HG02840 (cell line): ENCODE measurements at regions not wholly inside any gene's neighbourhood (a gene's known extent, or its start where the extent isn't known, plus 50 kb on each side); places are given as distances from the start of the nearest gene placed in this dataset.
"Not testable (repeated sequence)": the region's sequence is repeated elsewhere in the genome, so short reads cannot be mapped to it uniquely, and the experiment has no call there.

Experiments used
- ATAC-seq: cut with Tn5 transposase; IDR thresholded peaks from one replicate; pipeline ENCODE4 v1.9.1; 2021; ENCODE audit warnings: mild to moderate bottlenecking, moderate library complexity, moderate number of reproducible peaks; ENCODE audit not compliant: unreplicated experiment, low FRiP score

- ATAC-seq: no peak
Observed at GRCh38 chr6:81878479-81878878, 126.0 kb upstream of the TENT5A start.

- no peak for ATAC-seq
Observed at GRCh38 chr6:81876971-81877370, 124.5 kb upstream of the TENT5A start.

- no peak for ATAC-seq
Observed at GRCh38 chr6:81875782-81876293, 123.4 kb upstream of the TENT5A start.

GRCh38 chr6:81869749-81870508 is 117.4 kb upstream of the TENT5A start:
- not testable (repeated sequence) for ATAC-seq

GRCh38 chr6:81865712-81866111 is 113.2 kb upstream of the TENT5A start:
- no peak for ATAC-seq

GRCh38 chr6:81864124-81864523 is 111.6 kb upstream of the TENT5A start:
- no peak for ATAC-seq

- ATAC-seq: no peak
Observed at GRCh38 chr6:81863123-81863522, 110.6 kb upstream of the TENT5A start.

- ATAC-seq: no peak
Observed at GRCh38 chr6:81861281-81861680, 108.8 kb upstream of the TENT5A start.

GRCh38 chr6:81859884-81860283 is 107.4 kb upstream of the TENT5A start:
- no peak for ATAC-seq

GRCh38 chr6:81857812-81858211 is 105.3 kb upstream of the TENT5A start:
- no peak for ATAC-seq

- no peak for ATAC-seq
Observed at GRCh38 chr6:81856872-81857271, 104.4 kb upstream of the TENT5A start.

GRCh38 chr6:81854474-81854873 is 102.0 kb upstream of the TENT5A start:
- no peak for ATAC-seq

GRCh38 chr6:81853975-81854374 is 101.5 kb upstream of the TENT5A start:
- ATAC-seq: no peak

- no peak for ATAC-seq
Observed at GRCh38 chr6:81849248-81849647, 96.8 kb upstream of the TENT5A start.

- no peak for ATAC-seq
Observed at GRCh38 chr6:81847866-81848265, 95.4 kb upstream of the TENT5A start.

- ATAC-seq: no peak
Observed at GRCh38 chr6:81844686-81845085, 92.2 kb upstream of the TENT5A start.

GRCh38 chr6:81843302-81843701 is 90.8 kb upstream of the TENT5A start:
- no peak for ATAC-seq

- ATAC-seq: no peak
Observed at GRCh38 chr6:81842254-81842653, 89.8 kb upstream of the TENT5A start.

GRCh38 chr6:81838724-81839426 is 86.4 kb upstream of the TENT5A start:
- no peak for ATAC-seq

- ATAC-seq: no peak
Observed at GRCh38 chr6:81838031-81838430, 85.5 kb upstream of the TENT5A start.

GRCh38 chr6:81834141-81834681 is 81.7 kb upstream of the TENT5A start:
- ATAC-seq: no peak

GRCh38 chr6:81832304-81832703 is 79.8 kb upstream of the TENT5A start:
- no peak for ATAC-seq
